Osteoblast (primary cell): ENCODE measurements at regions not wholly inside any gene's neighbourhood (a gene's known extent, or its start where the extent isn't known, plus 50 kb on each side); places are given as distances from the start of the nearest gene placed in this dataset.

Experiments used
- DNase-seq: peaks from one replicate; pipeline ENCODE4 v3.0.0; 2011; ENCODE audit warnings: low spot score, mixed read lengths; ENCODE audit not compliant: insufficient read length; ENCODE audit errors: missing footprints
- H2AFZ ChIP-seq: 2 replicates; pipeline ENCODE4 v1.6.0; 2011; ENCODE audit warnings: mild to moderate bottlenecking, low read length
- H3K27ac ChIP-seq: 2 replicates; pipeline ENCODE4 v1.5.1; 2011; ENCODE audit warnings: mild to moderate bottlenecking, low read depth, low read length, moderate library complexity
- H3K27me3 ChIP-seq: 2 replicates; pipeline ENCODE4 v1.6.0; 2012; ENCODE audit warnings: mild to moderate bottlenecking, control low read depth, inconsistent platforms, low read length, moderate library complexity; ENCODE audit not compliant: insufficient read depth
- H3K36me3 ChIP-seq: 2 replicates; pipeline ENCODE4 v1.5.1; 2011; ENCODE audit warnings: mild to moderate bottlenecking, low read length, control low read depth, moderate library complexity; ENCODE audit not compliant: insufficient read depth
- H3K4me1 ChIP-seq: 2 replicates; pipeline ENCODE4 v1.5.1; 2011; ENCODE audit warnings: mild to moderate bottlenecking, low read length, control low read depth, moderate library complexity; ENCODE audit not compliant: insufficient read depth
- H3K4me2 ChIP-seq: 2 replicates; pipeline ENCODE4 v1.6.0; 2011; ENCODE audit warnings: mild to moderate bottlenecking, low read length; ENCODE audit not compliant: insufficient read depth
- H3K4me3 ChIP-seq: fragments of 200-600 bp; sonication (generic); 3 replicates; pipeline ENCODE4 v1.5.1; 2012; ENCODE audit warnings: mild to moderate bottlenecking, low read length, inconsistent platforms; ENCODE audit not compliant: insufficient read depth
- H3K79me2 ChIP-seq: 2 replicates; pipeline ENCODE4 v1.6.0; 2012; ENCODE audit warnings: mild to moderate bottlenecking, low read length, control low read depth, inconsistent platforms; ENCODE audit not compliant: insufficient read depth
- H3K9me3 ChIP-seq: 2 replicates; pipeline ENCODE4 v1.5.1; 2011; ENCODE audit warnings: low read depth, low read length, control low read depth
- H4K20me1 ChIP-seq: 2 replicates; pipeline ENCODE4 v1.6.0; 2012; ENCODE audit warnings: mild to moderate bottlenecking, low read length, control low read depth; ENCODE audit not compliant: insufficient read depth
- TF ChIP-seq, protein P1 (sequence below): IDR thresholded peaks from 2 replicates; pipeline ENCODE4 v1.5.1; 2011; ENCODE audit warnings: mild to moderate bottlenecking, low read depth, low read length, moderate library complexity; ENCODE audit errors: extremely low read depth

- no peak overlapping the region for H2AFZ ChIP-seq
- no peak overlapping the region for H3K4me2 ChIP-seq
- no peaks in the 10 kb centered on the region for H3K4me1 ChIP-seq
- H3K27ac ChIP-seq, result no peak overlapping the region
- H3K9me3 ChIP-seq, result no peaks in the 10 kb centered on the region
- H3K4me3 ChIP-seq, result no peak overlapping the region
- peaks cover 3% of the 10 kb centered on the region for H3K27me3 ChIP-seq
- H4K20me1 ChIP-seq, result no peaks in the 10 kb centered on the region
- no peaks in the 10 kb centered on the region for H3K79me2 ChIP-seq
- no peaks in the 10 kb centered on the region for H3K36me3 ChIP-seq
- TF ChIP-seq, protein P1, sequence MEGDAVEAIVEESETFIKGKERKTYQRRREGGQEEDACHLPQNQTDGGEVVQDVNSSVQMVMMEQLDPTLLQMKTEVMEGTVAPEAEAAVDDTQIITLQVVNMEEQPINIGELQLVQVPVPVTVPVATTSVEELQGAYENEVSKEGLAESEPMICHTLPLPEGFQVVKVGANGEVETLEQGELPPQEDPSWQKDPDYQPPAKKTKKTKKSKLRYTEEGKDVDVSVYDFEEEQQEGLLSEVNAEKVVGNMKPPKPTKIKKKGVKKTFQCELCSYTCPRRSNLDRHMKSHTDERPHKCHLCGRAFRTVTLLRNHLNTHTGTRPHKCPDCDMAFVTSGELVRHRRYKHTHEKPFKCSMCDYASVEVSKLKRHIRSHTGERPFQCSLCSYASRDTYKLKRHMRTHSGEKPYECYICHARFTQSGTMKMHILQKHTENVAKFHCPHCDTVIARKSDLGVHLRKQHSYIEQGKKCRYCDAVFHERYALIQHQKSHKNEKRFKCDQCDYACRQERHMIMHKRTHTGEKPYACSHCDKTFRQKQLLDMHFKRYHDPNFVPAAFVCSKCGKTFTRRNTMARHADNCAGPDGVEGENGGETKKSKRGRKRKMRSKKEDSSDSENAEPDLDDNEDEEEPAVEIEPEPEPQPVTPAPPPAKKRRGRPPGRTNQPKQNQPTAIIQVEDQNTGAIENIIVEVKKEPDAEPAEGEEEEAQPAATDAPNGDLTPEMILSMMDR, result no peak
- no peak for DNase-seq
Observed at GRCh38 chr4:121448231-121448630, 67.4 kb upstream of the QRFPR start.

- DNase-seq, result no peak
- Histone ChIP-seq H2AFZ (no peak overlapping the region), H4K20me1 (no peaks in the 10 kb centered on the region), H3K4me1 (no peaks in the 10 kb centered on the region), H3K9me3 (no peaks in the 10 kb centered on the region), H3K27me3 (no peaks in the 10 kb centered on the region), H3K4me3 (no peak overlapping the region), H3K4me2 (no peak overlapping the region), H3K36me3 (no peaks in the 10 kb centered on the region), H3K79me2 (no peaks in the 10 kb centered on the region), H3K27ac (no peak overlapping the region)
- TF ChIP-seq, protein P1, result no peak
Observed at GRCh38 chr4:121439669-121440068, 58.9 kb upstream of the QRFPR start.
